Endothelial cell of umbilical vein (primary cell): ENCODE measurements at regions not wholly inside any gene's neighbourhood (a gene's known extent, or its start where the extent isn't known, plus 50 kb on each side); places are given as distances from the start of the nearest gene placed in this dataset.

ENCODE experiments used
- BruUV-seq: library from RNA; stranded (reverse); fragments of 400-500 nt; replicated peaks from 2 replicates; lab custom pipeline; 2021; lab: Mats Ljungman, UMichigan
- CTCF ChIA-PET: fragments of 300-600, 350-600 bp; sonication (Branson Sonifier 250); formaldehyde crosslinking; loops from one replicate; lab custom pipeline; 2021; ENCODE audit warnings: antibody characterized with exemption, inconsistent platforms; lab: Charles Lee
- POLR2A ChIA-PET: fragments of 300-600, 350-600 bp; sonication (Branson Sonifier 250); formaldehyde crosslinking; loops from one replicate; lab custom pipeline; 2021; ENCODE audit warnings: antibody characterized with exemption, inconsistent platforms; lab: Charles Lee
- DNase-seq: peaks from one replicate; pipeline ENCODE4 v3.0.0-alpha.2; 2011; ENCODE audit warnings: low read depth, low spot score
- FAIRE-seq: peaks from 2 replicates; lab custom pipeline; 2011; peaks lifted over from hg19 to GRCh38; lab: Jason Lieb, UNC
- H2AFZ ChIP-seq: 2 replicates; pipeline ENCODE4 v1.6.0; 2012; ENCODE audit warnings: low read depth, low read length, control low read depth, inconsistent platforms
- H3K27ac ChIP-seq: 2 replicates; pipeline ENCODE4 v1.5.1; 2011; ENCODE audit warnings: low read depth, mild to moderate bottlenecking, control low read depth, low read length, moderate library complexity; ENCODE audit not compliant: insufficient read depth
- H3K27me3 ChIP-seq, 2 experiments: 2 replicates each; pipeline versions ENCODE4 v1.6.0 to v1.6.1; 2011; ENCODE audit warnings: low read length in 2 of 2, mixed read lengths in 1 of 2; ENCODE audit not compliant: control insufficient read depth in 2 of 2, insufficient read depth in 2 of 2
- H3K36me3 ChIP-seq, 2 experiments: 2 replicates in 1 of 2; 3 replicates in 1 of 2; pipeline ENCODE4 v1.5.1; 2011; ENCODE audit warnings: low read length in 2 of 2, mild to moderate bottlenecking in 1 of 2, moderate library complexity in 1 of 2; ENCODE audit not compliant: control insufficient read depth in 2 of 2, insufficient read depth in 2 of 2; ENCODE audit errors: extremely low read depth in 1 of 2
- H3K4me1 ChIP-seq: 3 replicates; pipeline ENCODE4 v1.5.1; 2011; ENCODE audit warnings: mild to moderate bottlenecking, low read length; ENCODE audit not compliant: control insufficient read depth, insufficient read depth; ENCODE audit errors: extremely low read depth
- H3K4me2 ChIP-seq: 2 replicates; pipeline ENCODE4 v1.6.1; 2011; ENCODE audit warnings: low read length, control low read depth, mixed read lengths; ENCODE audit not compliant: insufficient read depth
- H3K4me3 ChIP-seq, 3 experiments: fragments of 200-600 bp in 1 of 3; sonication (generic), shearing (Covaris generic) in 1 of 3; replicated peaks in 1 of 3; 2 replicates each; pipeline ENCODE4 v1.5.1; 2011 to 2016; ENCODE audit warnings: control low read depth in 3 of 3, low read length in 3 of 3, mild to moderate bottlenecking in 2 of 3, inconsistent platforms in 1 of 3, low read depth in 1 of 3, moderate library complexity in 1 of 3; ENCODE audit not compliant: insufficient read depth in 1 of 3
- H3K79me2 ChIP-seq: 2 replicates; pipeline ENCODE4 v1.6.0; 2012; ENCODE audit warnings: low read length, inconsistent platforms; ENCODE audit not compliant: control insufficient read depth, insufficient read depth
- H3K9ac ChIP-seq: replicated peaks from 2 replicates; pipeline ENCODE3; 2011; ENCODE audit warnings: low read length, control low read depth; ENCODE audit not compliant: insufficient read depth; ENCODE audit errors: extremely low read depth
- H3K9me1 ChIP-seq: replicated peaks from 3 replicates; pipeline ENCODE4 v1.6.0; 2011; ENCODE audit warnings: mild to moderate bottlenecking, low read length; ENCODE audit not compliant: control insufficient read depth, insufficient read depth; ENCODE audit errors: extremely low read depth
- H3K9me3 ChIP-seq: replicated peaks from 2 replicates; pipeline ENCODE4 v1.5.1; 2012; ENCODE audit warnings: low read length, inconsistent platforms; ENCODE audit not compliant: control insufficient read depth, insufficient read depth
- H4K20me1 ChIP-seq: replicated peaks from 2 replicates; pipeline ENCODE3; 2011; ENCODE audit warnings: mild to moderate bottlenecking, low read length; ENCODE audit not compliant: control insufficient read depth, insufficient read depth; ENCODE audit errors: extremely low read depth
- CTCF ChIP-seq, 2 donors: IDR thresholded peaks; 1 replicate in 1 of 2; 2 replicates in 1 of 2; pipeline ENCODE4 v1.5.1; 2011; ENCODE audit warnings: low read length in 2 of 2, mild to moderate bottlenecking in 2 of 2, moderate library complexity in 2 of 2, control low read depth in 1 of 2, inconsistent platforms in 1 of 2, low read depth in 1 of 2; ENCODE audit not compliant: insufficient read depth in 1 of 2; ENCODE audit errors: extremely low read depth in 1 of 2
- EZH2 ChIP-seq: IDR thresholded peaks from 2 replicates; pipeline ENCODE4 v1.6.1; 2012; ENCODE audit warnings: borderline replicate concordance, low read depth, mild to moderate bottlenecking, moderate library complexity, low read length, inconsistent platforms; ENCODE audit not compliant: severe bottlenecking
- FOS ChIP-seq: IDR thresholded peaks from 2 replicates; pipeline ENCODE4 v1.6.1; 2011; ENCODE audit warnings: mild to moderate bottlenecking, low read length, moderate library complexity, borderline replicate concordance; ENCODE audit not compliant: insufficient read depth
- GATA2 ChIP-seq: IDR thresholded peaks from 2 replicates; pipeline ENCODE4 v1.7.0; 2011; ENCODE audit warnings: low read depth, mild to moderate bottlenecking, moderate library complexity, mixed read lengths, low read length; ENCODE audit not compliant: insufficient read length, insufficient read depth
- JUN ChIP-seq: IDR thresholded peaks from 2 replicates; pipeline ENCODE4 v1.6.1; 2011; ENCODE audit warnings: borderline replicate concordance, low read depth; ENCODE audit not compliant: insufficient read length, insufficient read depth
- MAX ChIP-seq: IDR thresholded peaks from 2 replicates; pipeline ENCODE4 v1.6.1; 2011; ENCODE audit not compliant: insufficient read depth, insufficient read length
- MYC ChIP-seq: IDR thresholded peaks from one replicate; pipeline ENCODE4 v1.6.1; 2011; ENCODE audit warnings: mild to moderate bottlenecking, low read depth, low read length
- POLR2A ChIP-seq: IDR thresholded peaks from 2 replicates; pipeline ENCODE4 v1.6.1; 2012; ENCODE audit warnings: low read depth, mild to moderate bottlenecking, control low read depth, low read length
- POLR2AphosphoS5 ChIP-seq: IDR thresholded peaks from 2 replicates; pipeline ENCODE4 v1.6.1; 2012; ENCODE audit warnings: low read depth, mild to moderate bottlenecking, control low read depth, low read length, moderate library complexity; ENCODE audit not compliant: insufficient read depth
- dilution Hi-C: fragments of 300-500 bp; cut with MboI; formaldehyde crosslinking; loops from one replicate; pipeline ENCODE4 v1.15.0; 2019; ENCODE audit warnings: low sequenced_read_pairs; ENCODE audit not compliant: extremely low pct_ligation_motif_present
- intact Hi-C: fragments of 100-400 bp; cut with micrococcal nuclease; formaldehyde crosslinking; loops from one replicate; pipeline ENCODE4 v1.10.0; 2022

- no peaks in the 10 kb centered on the region for H3K9me1 ChIP-seq
- H2AFZ ChIP-seq, result no peak overlapping the region
- TF ChIP-seq FOS, result no peak
- TF ChIP-seq EZH2, result no peak
- TF ChIP-seq CTCF (IDR thresholded peaks at IDR 0.05; ENCODE audit: extremely low read depth in 1 of 2, insufficient read depth in 1 of 2, low read depth in 1 of 2, low read length in 2 of 2), result no peak
- TF ChIP-seq POLR2A, result no peak
- TF ChIP-seq JUN, result no peak
- TF ChIP-seq MYC, result no peak
- TF ChIP-seq GATA2, result no peak
- TF ChIP-seq POLR2AphosphoS5, result no peak
- no peak for TF ChIP-seq MAX
- dilution Hi-C loops, result no loop called here
- H3K27me3 ChIP-seq, result no peaks in the 10 kb centered on the region
- H3K4me2 ChIP-seq, result no peak overlapping the region
- BruUV-seq, result no TSS peak
- ChIA-PET CTCF (no interaction called here), POLR2A (no interaction called here)
- intact Hi-C loops, result no loop called here
- H4K20me1 ChIP-seq, result no peaks in the 10 kb centered on the region
- DNase-seq, result no peak
- no peak overlapping the region for H3K27ac ChIP-seq
- no peaks in the 10 kb centered on the region for H3K36me3 ChIP-seq
- H3K9me3 ChIP-seq, result no peaks in the 10 kb centered on the region
- no peaks in the 10 kb centered on the region for H3K4me1 ChIP-seq
- FAIRE-seq, result no peak
- H3K79me2 ChIP-seq, result no peaks in the 10 kb centered on the region
- no peak overlapping the region for H3K9ac ChIP-seq
- H3K4me3 ChIP-seq, result no peak overlapping the region
Measured at GRCh38 chr9:100879884-100880283, 148.6 kb upstream of the PLPPR1 start.
